ENCODE measurements at regions not wholly inside any gene's neighbourhood (a gene's known extent, or its start where the extent isn't known, plus 50 kb on each side); places are given as distances from the start of the nearest gene placed in this dataset.

- TF ChIP-seq, protein P1, sequence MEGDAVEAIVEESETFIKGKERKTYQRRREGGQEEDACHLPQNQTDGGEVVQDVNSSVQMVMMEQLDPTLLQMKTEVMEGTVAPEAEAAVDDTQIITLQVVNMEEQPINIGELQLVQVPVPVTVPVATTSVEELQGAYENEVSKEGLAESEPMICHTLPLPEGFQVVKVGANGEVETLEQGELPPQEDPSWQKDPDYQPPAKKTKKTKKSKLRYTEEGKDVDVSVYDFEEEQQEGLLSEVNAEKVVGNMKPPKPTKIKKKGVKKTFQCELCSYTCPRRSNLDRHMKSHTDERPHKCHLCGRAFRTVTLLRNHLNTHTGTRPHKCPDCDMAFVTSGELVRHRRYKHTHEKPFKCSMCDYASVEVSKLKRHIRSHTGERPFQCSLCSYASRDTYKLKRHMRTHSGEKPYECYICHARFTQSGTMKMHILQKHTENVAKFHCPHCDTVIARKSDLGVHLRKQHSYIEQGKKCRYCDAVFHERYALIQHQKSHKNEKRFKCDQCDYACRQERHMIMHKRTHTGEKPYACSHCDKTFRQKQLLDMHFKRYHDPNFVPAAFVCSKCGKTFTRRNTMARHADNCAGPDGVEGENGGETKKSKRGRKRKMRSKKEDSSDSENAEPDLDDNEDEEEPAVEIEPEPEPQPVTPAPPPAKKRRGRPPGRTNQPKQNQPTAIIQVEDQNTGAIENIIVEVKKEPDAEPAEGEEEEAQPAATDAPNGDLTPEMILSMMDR (IDR thresholded peaks at IDR 0.05; ENCODE audit: borderline replicate concordance, extremely low read depth, low read length, poor library complexity, severe bottlenecking) = no peak
- TF ChIP-seq EZH2 (IDR thresholded peaks at IDR 0.05; ENCODE audit: borderline replicate concordance, low read depth, low read length, severe bottlenecking) = no peak
Observed at GRCh38 chr4:1508161-1509160, 102.2 kb upstream of the NKX1-1 start.
